H1 (cell line): ENCODE measurements at regions not wholly inside any gene's neighbourhood (a gene's known extent, or its start where the extent isn't known, plus 50 kb on each side); places are given as distances from the start of the nearest gene placed in this dataset.

Source experiments
- TF ChIP-seq, protein P1 (sequence below): fragments of 300-600 bp; sonication (generic); IDR thresholded peaks from 2 replicates; pipeline ENCODE4 v1.7.1; 2012; ENCODE audit warnings: low read length, moderate library complexity, mild to moderate bottlenecking, inconsistent platforms; ENCODE audit not compliant: insufficient replicate concordance

DNA sequence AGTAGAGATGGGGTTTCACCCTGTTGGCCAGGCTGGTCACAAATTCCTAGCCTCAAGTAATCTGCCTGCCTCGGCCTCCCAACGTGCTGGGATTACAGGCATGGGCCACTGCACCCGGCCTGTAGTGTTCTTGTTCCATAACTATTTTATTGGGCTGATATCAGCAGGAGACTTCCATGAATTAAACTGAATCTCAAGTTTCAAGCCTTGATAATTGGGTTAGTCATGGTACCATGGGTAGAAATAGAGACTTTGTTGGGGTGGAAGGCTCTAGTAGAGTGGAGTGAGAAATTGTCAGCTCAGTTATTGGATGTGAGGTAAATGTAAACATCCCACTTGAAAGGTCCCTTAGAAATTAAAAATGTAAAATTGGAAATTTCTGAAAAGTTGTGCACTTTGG, 419.1 kb downstream of the ADGRL2 start (continued):
- TF ChIP-seq, protein P1, sequence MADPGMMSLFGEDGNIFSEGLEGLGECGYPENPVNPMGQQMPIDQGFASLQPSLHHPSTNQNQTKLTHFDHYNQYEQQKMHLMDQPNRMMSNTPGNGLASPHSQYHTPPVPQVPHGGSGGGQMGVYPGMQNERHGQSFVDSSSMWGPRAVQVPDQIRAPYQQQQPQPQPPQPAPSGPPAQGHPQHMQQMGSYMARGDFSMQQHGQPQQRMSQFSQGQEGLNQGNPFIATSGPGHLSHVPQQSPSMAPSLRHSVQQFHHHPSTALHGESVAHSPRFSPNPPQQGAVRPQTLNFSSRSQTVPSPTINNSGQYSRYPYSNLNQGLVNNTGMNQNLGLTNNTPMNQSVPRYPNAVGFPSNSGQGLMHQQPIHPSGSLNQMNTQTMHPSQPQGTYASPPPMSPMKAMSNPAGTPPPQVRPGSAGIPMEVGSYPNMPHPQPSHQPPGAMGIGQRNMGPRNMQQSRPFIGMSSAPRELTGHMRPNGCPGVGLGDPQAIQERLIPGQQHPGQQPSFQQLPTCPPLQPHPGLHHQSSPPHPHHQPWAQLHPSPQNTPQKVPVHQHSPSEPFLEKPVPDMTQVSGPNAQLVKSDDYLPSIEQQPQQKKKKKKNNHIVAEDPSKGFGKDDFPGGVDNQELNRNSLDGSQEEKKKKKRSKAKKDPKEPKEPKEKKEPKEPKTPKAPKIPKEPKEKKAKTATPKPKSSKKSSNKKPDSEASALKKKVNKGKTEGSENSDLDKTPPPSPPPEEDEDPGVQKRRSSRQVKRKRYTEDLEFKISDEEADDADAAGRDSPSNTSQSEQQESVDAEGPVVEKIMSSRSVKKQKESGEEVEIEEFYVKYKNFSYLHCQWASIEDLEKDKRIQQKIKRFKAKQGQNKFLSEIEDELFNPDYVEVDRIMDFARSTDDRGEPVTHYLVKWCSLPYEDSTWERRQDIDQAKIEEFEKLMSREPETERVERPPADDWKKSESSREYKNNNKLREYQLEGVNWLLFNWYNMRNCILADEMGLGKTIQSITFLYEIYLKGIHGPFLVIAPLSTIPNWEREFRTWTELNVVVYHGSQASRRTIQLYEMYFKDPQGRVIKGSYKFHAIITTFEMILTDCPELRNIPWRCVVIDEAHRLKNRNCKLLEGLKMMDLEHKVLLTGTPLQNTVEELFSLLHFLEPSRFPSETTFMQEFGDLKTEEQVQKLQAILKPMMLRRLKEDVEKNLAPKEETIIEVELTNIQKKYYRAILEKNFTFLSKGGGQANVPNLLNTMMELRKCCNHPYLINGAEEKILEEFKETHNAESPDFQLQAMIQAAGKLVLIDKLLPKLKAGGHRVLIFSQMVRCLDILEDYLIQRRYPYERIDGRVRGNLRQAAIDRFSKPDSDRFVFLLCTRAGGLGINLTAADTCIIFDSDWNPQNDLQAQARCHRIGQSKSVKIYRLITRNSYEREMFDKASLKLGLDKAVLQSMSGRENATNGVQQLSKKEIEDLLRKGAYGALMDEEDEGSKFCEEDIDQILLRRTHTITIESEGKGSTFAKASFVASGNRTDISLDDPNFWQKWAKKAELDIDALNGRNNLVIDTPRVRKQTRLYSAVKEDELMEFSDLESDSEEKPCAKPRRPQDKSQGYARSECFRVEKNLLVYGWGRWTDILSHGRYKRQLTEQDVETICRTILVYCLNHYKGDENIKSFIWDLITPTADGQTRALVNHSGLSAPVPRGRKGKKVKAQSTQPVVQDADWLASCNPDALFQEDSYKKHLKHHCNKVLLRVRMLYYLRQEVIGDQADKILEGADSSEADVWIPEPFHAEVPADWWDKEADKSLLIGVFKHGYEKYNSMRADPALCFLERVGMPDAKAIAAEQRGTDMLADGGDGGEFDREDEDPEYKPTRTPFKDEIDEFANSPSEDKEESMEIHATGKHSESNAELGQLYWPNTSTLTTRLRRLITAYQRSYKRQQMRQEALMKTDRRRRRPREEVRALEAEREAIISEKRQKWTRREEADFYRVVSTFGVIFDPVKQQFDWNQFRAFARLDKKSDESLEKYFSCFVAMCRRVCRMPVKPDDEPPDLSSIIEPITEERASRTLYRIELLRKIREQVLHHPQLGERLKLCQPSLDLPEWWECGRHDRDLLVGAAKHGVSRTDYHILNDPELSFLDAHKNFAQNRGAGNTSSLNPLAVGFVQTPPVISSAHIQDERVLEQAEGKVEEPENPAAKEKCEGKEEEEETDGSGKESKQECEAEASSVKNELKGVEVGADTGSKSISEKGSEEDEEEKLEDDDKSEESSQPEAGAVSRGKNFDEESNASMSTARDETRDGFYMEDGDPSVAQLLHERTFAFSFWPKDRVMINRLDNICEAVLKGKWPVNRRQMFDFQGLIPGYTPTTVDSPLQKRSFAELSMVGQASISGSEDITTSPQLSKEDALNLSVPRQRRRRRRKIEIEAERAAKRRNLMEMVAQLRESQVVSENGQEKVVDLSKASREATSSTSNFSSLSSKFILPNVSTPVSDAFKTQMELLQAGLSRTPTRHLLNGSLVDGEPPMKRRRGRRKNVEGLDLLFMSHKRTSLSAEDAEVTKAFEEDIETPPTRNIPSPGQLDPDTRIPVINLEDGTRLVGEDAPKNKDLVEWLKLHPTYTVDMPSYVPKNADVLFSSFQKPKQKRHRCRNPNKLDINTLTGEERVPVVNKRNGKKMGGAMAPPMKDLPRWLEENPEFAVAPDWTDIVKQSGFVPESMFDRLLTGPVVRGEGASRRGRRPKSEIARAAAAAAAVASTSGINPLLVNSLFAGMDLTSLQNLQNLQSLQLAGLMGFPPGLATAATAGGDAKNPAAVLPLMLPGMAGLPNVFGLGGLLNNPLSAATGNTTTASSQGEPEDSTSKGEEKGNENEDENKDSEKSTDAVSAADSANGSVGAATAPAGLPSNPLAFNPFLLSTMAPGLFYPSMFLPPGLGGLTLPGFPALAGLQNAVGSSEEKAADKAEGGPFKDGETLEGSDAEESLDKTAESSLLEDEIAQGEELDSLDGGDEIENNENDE, result no peak
